HCT116 (cell line): ENCODE measurements at regions not wholly inside any gene's neighbourhood (a gene's known extent, or its start where the extent isn't known, plus 50 kb on each side); places are given as distances from the start of the nearest gene placed in this dataset.

ENCODE experiments used
- ATAC-seq: fragments of 200-7000 bp; cut with Tn5 transposase; 2 replicates; pipeline ENCODE4 v1.9.1; 2020; ENCODE audit warnings: mild to moderate bottlenecking, moderate library complexity
- BruUV-seq: library from RNA; stranded (reverse); fragments of 400-500 nt; replicated peaks from 2 replicates; lab custom pipeline; 2021; lab: Mats Ljungman, UMichigan
- CTCF ChIA-PET: fragments of 300-600 bp; sonication (Branson Sonifier 250); formaldehyde crosslinking; loops from one replicate; lab custom pipeline; 2021; ENCODE audit warnings: antibody characterized with exemption; lab: Charles Lee
- POLR2A ChIA-PET: fragments of 300-600, 350-600 bp; sonication (Branson Sonifier 250); formaldehyde crosslinking; loops from one replicate; lab custom pipeline; 2021; ENCODE audit warnings: antibody characterized with exemption; lab: Charles Lee
- RAD21 ChIA-PET, 2 experiments: fragments of 300-600 bp; sonication (Branson Sonifier 250); formaldehyde crosslinking; loops; one replicate each; lab custom pipeline; 2023; ENCODE audit warnings: low total read pairs in 2 of 2; ENCODE audit not compliant: uncharacterized antibody in 2 of 2, unreplicated experiment in 2 of 2, low non-redundant PET in 1 of 2; lab: Charles Lee
- DNase-seq: peaks from one replicate; pipeline ENCODE4 v3.0.0-alpha.2; 2010; ENCODE audit warnings: low read depth, low spot score
- H2AFZ ChIP-seq: fragments of 200-600 bp; shearing (Covaris generic), sonication (generic); 2 replicates; pipeline ENCODE4 v1.6.1; 2017; ENCODE audit warnings: low read depth, mixed run types, mixed read lengths, antibody characterized with exemption, low read length; ENCODE audit not compliant: poor library complexity, severe bottlenecking
- H3K27ac ChIP-seq: 2 replicates; pipeline ENCODE4 v1.5.1; 2012; ENCODE audit warnings: low read depth, low read length
- H3K27me3 ChIP-seq: fragments of 200-600 bp; sonication (generic); 2 replicates; pipeline ENCODE4 v1.6.1; 2016; ENCODE audit warnings: mixed run types, low read length, mixed read lengths; ENCODE audit not compliant: insufficient read depth
- H3K36me3 ChIP-seq, 2 experiments: fragments of 200-500 bp in 1 of 2; fragments of 200-600 bp in 1 of 2; sonication (Bioruptor generic) in 1 of 2; sonication (generic) in 1 of 2; 2 replicates each; pipeline versions ENCODE4 v1.5.1 to v1.6.1; 2014 to 2016; ENCODE audit warnings: low read length in 2 of 2, inconsistent platforms in 1 of 2, mixed read lengths in 1 of 2, mixed run types in 1 of 2; ENCODE audit not compliant: insufficient read depth in 2 of 2, control insufficient read depth in 1 of 2
- H3K4me1 ChIP-seq, 2 experiments: fragments of 200-600 bp in 1 of 2; sonication (generic) in 1 of 2; 2 replicates each; pipeline versions ENCODE4 v1.5.1 to v1.6.1; 2012 to 2017; ENCODE audit warnings: low read length in 2 of 2, inconsistent platforms in 1 of 2, mild to moderate bottlenecking in 1 of 2, mixed read lengths in 1 of 2, mixed run types in 1 of 2, moderate library complexity in 1 of 2; ENCODE audit not compliant: insufficient read depth in 2 of 2, control insufficient read depth in 1 of 2
- H3K4me2 ChIP-seq: fragments of 200-600 bp; sonication (generic); 2 replicates; pipeline ENCODE4 v1.6.1; 2017; ENCODE audit warnings: mixed run types, low read length, mixed read lengths
- H3K4me3 ChIP-seq, 2 experiments: fragments of 200-600 bp in 1 of 2; sonication (generic) in 1 of 2; replicated peaks in 1 of 2; 2 replicates each; pipeline ENCODE4 v1.5.1; 2011 to 2016; ENCODE audit warnings: low read length in 2 of 2, control low read depth in 1 of 2, low read depth in 1 of 2, mild to moderate bottlenecking in 1 of 2, mixed read lengths in 1 of 2, mixed run types in 1 of 2
- H3K79me2 ChIP-seq: fragments of 200-600 bp; sonication (generic); 2 replicates; pipeline ENCODE4 v1.6.1; 2017; ENCODE audit warnings: mild to moderate bottlenecking, mixed run types, low read length, moderate library complexity, mixed read lengths; ENCODE audit not compliant: insufficient read depth
- H3K9ac ChIP-seq: fragments of 200-600 bp; sonication (generic); 2 replicates; pipeline ENCODE4 v1.6.1; 2016; ENCODE audit warnings: low read length, mixed read lengths
- H3K9me2 ChIP-seq: fragments of 200-600 bp; sonication (generic), shearing (Covaris generic); 2 replicates; pipeline ENCODE4 v1.6.1; 2017; ENCODE audit warnings: mixed run types, mild to moderate bottlenecking, moderate library complexity; ENCODE audit not compliant: insufficient read depth
- H3K9me3 ChIP-seq, 2 experiments: fragments of 200-500 bp in 1 of 2; fragments of 200-600 bp in 1 of 2; sonication (Bioruptor generic) in 1 of 2; sonication (generic) in 1 of 2; 2 replicates each; pipeline ENCODE4 v1.6.1; 2014 to 2017; ENCODE audit warnings: low read length in 2 of 2, mixed read lengths in 2 of 2, inconsistent platforms in 1 of 2, low read depth in 1 of 2, mild to moderate bottlenecking in 1 of 2, mixed run types in 1 of 2, moderate library complexity in 1 of 2; ENCODE audit not compliant: control insufficient read depth in 1 of 2, insufficient read depth in 1 of 2
- H4K20me1 ChIP-seq: fragments of 200-600 bp; sonication (generic), shearing (Covaris generic); 2 replicates; pipeline ENCODE4 v1.6.1; 2017; ENCODE audit warnings: mixed run types, mild to moderate bottlenecking, moderate library complexity; ENCODE audit not compliant: insufficient read depth
- CBX3 ChIP-seq: IDR thresholded peaks from 2 replicates; pipeline ENCODE4 v1.6.1; 2012; ENCODE audit warnings: low read depth
- CEBPB ChIP-seq: IDR thresholded peaks from 2 replicates; pipeline ENCODE4 v1.6.1; 2012; ENCODE audit warnings: low read depth
- EGR1 ChIP-seq: IDR thresholded peaks from 2 replicates; pipeline ENCODE4 v1.6.1; 2012; ENCODE audit warnings: low read depth
- ELF1 ChIP-seq: IDR thresholded peaks from 2 replicates; pipeline ENCODE4 v1.6.1; 2012; ENCODE audit warnings: low read depth, borderline replicate concordance
- EZH2 ChIP-seq: fragments of 200-600 bp; sonication (generic); IDR thresholded peaks from 2 replicates; pipeline ENCODE4 v1.6.1; 2017; ENCODE audit warnings: antibody characterized with exemption, mixed run types
- EZH2phosphoT487 ChIP-seq: fragments of 200-600 bp; IDR thresholded peaks from 2 replicates; pipeline ENCODE4 v1.6.1; 2018; ENCODE audit warnings: antibody characterized with exemption, borderline replicate concordance
- JUND ChIP-seq: IDR thresholded peaks from 2 replicates; pipeline ENCODE4 v1.6.1; 2012
- RAD21 ChIP-seq: IDR thresholded peaks from 2 replicates; pipeline ENCODE4 v1.6.1; 2012; ENCODE audit warnings: low read depth, mild to moderate bottlenecking
- SIN3A ChIP-seq: IDR thresholded peaks from 2 replicates; pipeline ENCODE4 v1.6.1; 2012; ENCODE audit warnings: low read depth
- SP1 ChIP-seq: IDR thresholded peaks from 2 replicates; pipeline ENCODE4 v1.6.1; 2012; ENCODE audit warnings: low read depth
- SRF ChIP-seq: IDR thresholded peaks from 2 replicates; pipeline ENCODE4 v1.6.1; 2012; ENCODE audit warnings: low read depth
- TCF7L2 ChIP-seq: IDR thresholded peaks from 2 replicates; pipeline ENCODE4 v1.7.0; 2011; ENCODE audit warnings: borderline replicate concordance, inconsistent platforms; ENCODE audit not compliant: insufficient read depth, insufficient read length; ENCODE audit errors: extremely low read depth
- ZNF274 ChIP-seq: fragments of 200-500 bp; sonication (Bioruptor generic); IDR thresholded peaks from 2 replicates; pipeline ENCODE4 v1.6.1; 2014; ENCODE audit warnings: mild to moderate bottlenecking, low read depth, low read length, inconsistent platforms
- intact Hi-C: fragments of 100-400 bp; cut with micrococcal nuclease; formaldehyde crosslinking; loops from 2 replicates; pipeline ENCODE4 v1.10.0; 2022
- TF ChIP-seq, protein P1 (sequence below): IDR thresholded peaks from 2 replicates; pipeline ENCODE4 v1.6.1; 2011; ENCODE audit warnings: mild to moderate bottlenecking, low read length, moderate library complexity; ENCODE audit not compliant: insufficient replicate concordance; ENCODE audit errors: extremely low read depth
- TF ChIP-seq, protein P2 (sequence below), 3 experiments: fragments of 200-600 bp in 1 of 3; sonication (generic) in 1 of 3; IDR thresholded peaks in 2 of 3; conservative IDR thresholded peaks in 1 of 3; 2 replicates each; pipeline ENCODE4 v1.5.1; 2012 to 2017; ENCODE audit warnings: low read depth in 2 of 3, low read length in 2 of 3, antibody characterized with exemption in 1 of 3, borderline replicate concordance in 1 of 3, control low read depth in 1 of 3, mild to moderate bottlenecking in 1 of 3, mixed read lengths in 1 of 3, mixed run types in 1 of 3, moderate library complexity in 1 of 3; ENCODE audit not compliant: insufficient read depth in 1 of 3
- TF ChIP-seq, protein P3 (sequence below): IDR thresholded peaks from 2 replicates; pipeline ENCODE4 v1.6.1; 2012
- TF ChIP-seq, protein P4 (sequence below): IDR thresholded peaks from 2 replicates; pipeline ENCODE4 v1.6.1; 2012
- TF ChIP-seq, protein P5 (sequence below): IDR thresholded peaks from 2 replicates; pipeline ENCODE4 v1.6.1; 2012; ENCODE audit warnings: low read depth

DNA sequence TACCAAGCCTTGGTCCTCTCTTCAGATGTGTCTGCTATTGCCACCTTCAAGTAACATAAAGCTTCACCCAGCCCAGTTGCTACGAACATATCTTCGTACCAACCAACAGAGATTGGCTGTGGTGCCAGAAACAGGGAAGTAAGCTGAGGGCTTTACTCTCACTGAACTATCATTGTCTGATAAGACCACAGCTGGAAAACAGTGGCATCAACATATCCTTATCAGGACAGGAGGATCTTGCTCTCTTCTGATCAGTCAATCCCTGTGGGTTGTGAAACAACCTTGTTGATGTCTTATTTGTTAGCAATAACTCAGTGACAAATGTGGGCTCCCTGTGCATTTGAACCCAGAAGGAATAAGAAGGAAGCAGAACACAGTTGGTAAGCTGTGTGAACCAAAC lies 446.3 kb upstream of the MAF start:
- Histone ChIP-seq H3K4me2 (no peak overlapping the region), H3K4me3 (no peak overlapping the region), H3K9ac (no peak overlapping the region), H2AFZ (no peak overlapping the region), H3K27me3 (no peaks in the 10 kb centered on the region), H4K20me1 (no peaks in the 10 kb centered on the region), H3K36me3 (no peaks in the 10 kb centered on the region), H3K79me2 (no peaks in the 10 kb centered on the region), H3K27ac (no peak overlapping the region), H3K4me1 (no peaks in the 10 kb centered on the region), H3K9me3 (peaks cover 55 to 61% of the 10 kb centered on the region in 2 experiments; a peak in 3 of 4 replicates)
- ChIA-PET POLR2A (no interaction called here), RAD21 (no interaction called here), CTCF (no interaction called here)
- ATAC-seq (no peak), DNase-seq (no peak)
- intact Hi-C loops = no loop called here
- BruUV-seq = no TSS peak
- no peak for TF ChIP-seq CEBPB
- no peak for TF ChIP-seq RAD21
- TF ChIP-seq, protein P1, sequence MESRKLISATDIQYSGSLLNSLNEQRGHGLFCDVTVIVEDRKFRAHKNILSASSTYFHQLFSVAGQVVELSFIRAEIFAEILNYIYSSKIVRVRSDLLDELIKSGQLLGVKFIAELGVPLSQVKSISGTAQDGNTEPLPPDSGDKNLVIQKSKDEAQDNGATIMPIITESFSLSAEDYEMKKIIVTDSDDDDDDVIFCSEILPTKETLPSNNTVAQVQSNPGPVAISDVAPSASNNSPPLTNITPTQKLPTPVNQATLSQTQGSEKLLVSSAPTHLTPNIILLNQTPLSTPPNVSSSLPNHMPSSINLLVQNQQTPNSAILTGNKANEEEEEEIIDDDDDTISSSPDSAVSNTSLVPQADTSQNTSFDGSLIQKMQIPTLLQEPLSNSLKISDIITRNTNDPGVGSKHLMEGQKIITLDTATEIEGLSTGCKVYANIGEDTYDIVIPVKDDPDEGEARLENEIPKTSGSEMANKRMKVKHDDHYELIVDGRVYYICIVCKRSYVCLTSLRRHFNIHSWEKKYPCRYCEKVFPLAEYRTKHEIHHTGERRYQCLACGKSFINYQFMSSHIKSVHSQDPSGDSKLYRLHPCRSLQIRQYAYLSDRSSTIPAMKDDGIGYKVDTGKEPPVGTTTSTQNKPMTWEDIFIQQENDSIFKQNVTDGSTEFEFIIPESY = no peak
- TF ChIP-seq CBX3 = no peak
- no peak for TF ChIP-seq JUND
- TF ChIP-seq EZH2phosphoT487 = no peak
- no peak for TF ChIP-seq SP1
- TF ChIP-seq, protein P2, sequence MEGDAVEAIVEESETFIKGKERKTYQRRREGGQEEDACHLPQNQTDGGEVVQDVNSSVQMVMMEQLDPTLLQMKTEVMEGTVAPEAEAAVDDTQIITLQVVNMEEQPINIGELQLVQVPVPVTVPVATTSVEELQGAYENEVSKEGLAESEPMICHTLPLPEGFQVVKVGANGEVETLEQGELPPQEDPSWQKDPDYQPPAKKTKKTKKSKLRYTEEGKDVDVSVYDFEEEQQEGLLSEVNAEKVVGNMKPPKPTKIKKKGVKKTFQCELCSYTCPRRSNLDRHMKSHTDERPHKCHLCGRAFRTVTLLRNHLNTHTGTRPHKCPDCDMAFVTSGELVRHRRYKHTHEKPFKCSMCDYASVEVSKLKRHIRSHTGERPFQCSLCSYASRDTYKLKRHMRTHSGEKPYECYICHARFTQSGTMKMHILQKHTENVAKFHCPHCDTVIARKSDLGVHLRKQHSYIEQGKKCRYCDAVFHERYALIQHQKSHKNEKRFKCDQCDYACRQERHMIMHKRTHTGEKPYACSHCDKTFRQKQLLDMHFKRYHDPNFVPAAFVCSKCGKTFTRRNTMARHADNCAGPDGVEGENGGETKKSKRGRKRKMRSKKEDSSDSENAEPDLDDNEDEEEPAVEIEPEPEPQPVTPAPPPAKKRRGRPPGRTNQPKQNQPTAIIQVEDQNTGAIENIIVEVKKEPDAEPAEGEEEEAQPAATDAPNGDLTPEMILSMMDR (IDR thresholded peaks at IDR 0.05 in 2 of 3, conservative IDR thresholded peaks at IDR 0.05 in 1 of 3; ENCODE audit: borderline replicate concordance in 1 of 3, insufficient read depth in 1 of 3, low read depth in 2 of 3, low read length in 2 of 3) = no peak
- TF ChIP-seq SRF = no peak
- no peak for TF ChIP-seq TCF7L2
- TF ChIP-seq, protein P3, sequence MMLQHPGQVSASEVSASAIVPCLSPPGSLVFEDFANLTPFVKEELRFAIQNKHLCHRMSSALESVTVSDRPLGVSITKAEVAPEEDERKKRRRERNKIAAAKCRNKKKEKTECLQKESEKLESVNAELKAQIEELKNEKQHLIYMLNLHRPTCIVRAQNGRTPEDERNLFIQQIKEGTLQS = no peak
- TF ChIP-seq EGR1 = no peak
- TF ChIP-seq, protein P4, sequence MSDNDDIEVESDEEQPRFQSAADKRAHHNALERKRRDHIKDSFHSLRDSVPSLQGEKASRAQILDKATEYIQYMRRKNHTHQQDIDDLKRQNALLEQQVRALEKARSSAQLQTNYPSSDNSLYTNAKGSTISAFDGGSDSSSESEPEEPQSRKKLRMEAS = no peak
- TF ChIP-seq ZNF274 = no peak
- TF ChIP-seq, protein P5, sequence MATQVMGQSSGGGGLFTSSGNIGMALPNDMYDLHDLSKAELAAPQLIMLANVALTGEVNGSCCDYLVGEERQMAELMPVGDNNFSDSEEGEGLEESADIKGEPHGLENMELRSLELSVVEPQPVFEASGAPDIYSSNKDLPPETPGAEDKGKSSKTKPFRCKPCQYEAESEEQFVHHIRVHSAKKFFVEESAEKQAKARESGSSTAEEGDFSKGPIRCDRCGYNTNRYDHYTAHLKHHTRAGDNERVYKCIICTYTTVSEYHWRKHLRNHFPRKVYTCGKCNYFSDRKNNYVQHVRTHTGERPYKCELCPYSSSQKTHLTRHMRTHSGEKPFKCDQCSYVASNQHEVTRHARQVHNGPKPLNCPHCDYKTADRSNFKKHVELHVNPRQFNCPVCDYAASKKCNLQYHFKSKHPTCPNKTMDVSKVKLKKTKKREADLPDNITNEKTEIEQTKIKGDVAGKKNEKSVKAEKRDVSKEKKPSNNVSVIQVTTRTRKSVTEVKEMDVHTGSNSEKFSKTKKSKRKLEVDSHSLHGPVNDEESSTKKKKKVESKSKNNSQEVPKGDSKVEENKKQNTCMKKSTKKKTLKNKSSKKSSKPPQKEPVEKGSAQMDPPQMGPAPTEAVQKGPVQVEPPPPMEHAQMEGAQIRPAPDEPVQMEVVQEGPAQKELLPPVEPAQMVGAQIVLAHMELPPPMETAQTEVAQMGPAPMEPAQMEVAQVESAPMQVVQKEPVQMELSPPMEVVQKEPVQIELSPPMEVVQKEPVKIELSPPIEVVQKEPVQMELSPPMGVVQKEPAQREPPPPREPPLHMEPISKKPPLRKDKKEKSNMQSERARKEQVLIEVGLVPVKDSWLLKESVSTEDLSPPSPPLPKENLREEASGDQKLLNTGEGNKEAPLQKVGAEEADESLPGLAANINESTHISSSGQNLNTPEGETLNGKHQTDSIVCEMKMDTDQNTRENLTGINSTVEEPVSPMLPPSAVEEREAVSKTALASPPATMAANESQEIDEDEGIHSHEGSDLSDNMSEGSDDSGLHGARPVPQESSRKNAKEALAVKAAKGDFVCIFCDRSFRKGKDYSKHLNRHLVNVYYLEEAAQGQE = no peak
- no peak for TF ChIP-seq SIN3A
- no peak for TF ChIP-seq ELF1
- no peak for TF ChIP-seq EZH2
- TF ChIP-seq, all 23 proteins: peak for 0
- no peaks in the 10 kb centered on the region for H3K9me2 ChIP-seq
